CD4-positive, alpha-beta T cell (primary cell): ENCODE measurements at regions not wholly inside any gene's neighbourhood (a gene's known extent, or its start where the extent isn't known, plus 50 kb on each side); places are given as distances from the start of the nearest gene placed in this dataset.

Experiments used
- ATAC-seq: fragments of 200-7000 bp; cut with Tn5 transposase; one replicate; pipeline ENCODE4 v1.10.0; 2022; ENCODE audit warnings: mild to moderate bottlenecking; ENCODE audit not compliant: poor library complexity
- CTCF ChIA-PET: fragments of 350-600 bp; sonication (Branson Sonifier 250); formaldehyde crosslinking; loops from one replicate; lab custom pipeline; 2021; ENCODE audit warnings: antibody characterized with exemption, inconsistent platforms; lab: Charles Lee
- POLR2A ChIA-PET: fragments of 350-600 bp; sonication (Branson Sonifier 250); formaldehyde crosslinking; loops from one replicate; lab custom pipeline; 2021; ENCODE audit warnings: antibody characterized with exemption, inconsistent platforms; lab: Charles Lee
- DNase-seq, 14 experiments: peaks; one replicate each; pipeline ENCODE4 v3.0.0-alpha.2; 2013 to 2020; ENCODE audit warnings: mixed read lengths in 2 of 14
- H3K27ac ChIP-seq, 2 donors: one replicate each; pipeline versions ENCODE4 v1.5.1 to v1.7.0; 2013; ENCODE audit warnings: low read length in 2 of 2, low read depth in 1 of 2, mild to moderate bottlenecking in 1 of 2
- H3K27me3 ChIP-seq, 2 experiments: 1 replicate in 1 of 2; 2 replicates in 1 of 2; pipeline versions ENCODE4 v1.6.1 to v1.7.0; 2013; ENCODE audit warnings: low read length in 2 of 2, control low read depth in 1 of 2, mild to moderate bottlenecking in 1 of 2, moderate library complexity in 1 of 2; ENCODE audit not compliant: insufficient read depth in 2 of 2, control insufficient read depth in 1 of 2
- H3K36me3 ChIP-seq: one replicate; pipeline ENCODE4 v1.6.1; 2013; ENCODE audit warnings: low read length, control low read depth; ENCODE audit not compliant: insufficient read depth
- H3K4me1 ChIP-seq: one replicate; pipeline ENCODE4 v1.6.1; 2013; ENCODE audit warnings: low read length, control low read depth; ENCODE audit not compliant: insufficient read depth
- H3K4me3 ChIP-seq: one replicate; pipeline ENCODE4 v1.5.1; 2013; ENCODE audit warnings: mild to moderate bottlenecking, low read length, moderate library complexity
- H3K9me3 ChIP-seq, 2 experiments: 1 replicate in 1 of 2; 2 replicates in 1 of 2; pipeline versions ENCODE4 v1.6.1 to v1.7.0; 2013; ENCODE audit warnings: low read length in 2 of 2, mild to moderate bottlenecking in 2 of 2, control low read depth in 1 of 2, moderate library complexity in 1 of 2; ENCODE audit not compliant: control insufficient read depth in 1 of 2, insufficient read depth in 1 of 2
- H3K27ac Mint-ChIP-seq: one replicate; pipeline ENCODE4 v1.8.0; 2020; ENCODE audit warnings: mixed read lengths
- H3K27me3 Mint-ChIP-seq: one replicate; pipeline ENCODE4 v1.8.0; 2021; ENCODE audit warnings: mixed read lengths
- H3K36me3 Mint-ChIP-seq: one replicate; pipeline ENCODE4 v1.8.0; 2021; ENCODE audit warnings: low read depth, mixed read lengths
- H3K4me1 Mint-ChIP-seq: one replicate; pipeline ENCODE4 v1.8.0; 2021; ENCODE audit warnings: low read depth, mixed read lengths
- H3K4me3 Mint-ChIP-seq: one replicate; pipeline ENCODE4 v1.8.0; 2020; ENCODE audit warnings: mild to moderate bottlenecking, mixed read lengths
- H3K9me3 Mint-ChIP-seq: one replicate; pipeline ENCODE4 v1.8.0; 2020; ENCODE audit warnings: mixed read lengths
- CTCF ChIP-seq: fragments of 200-600 bp; IDR thresholded peaks from one replicate; pipeline ENCODE4 v1.8.0; 2022; ENCODE audit warnings: antibody characterized with exemption, mild to moderate bottlenecking
- intact Hi-C, 2 experiments: fragments of 100-400 bp; cut with DNase I in 1 of 2; cut with micrococcal nuclease in 1 of 2; formaldehyde crosslinking; loops; one replicate each; pipeline versions ENCODE4 v1.15.1 to v1.9.0; 2023 to 2025; cut with DNase I, micrococcal nuclease

GRCh38 chr21:27653481-27653880 is 686.6 kb upstream of the ADAMTS5 start:
- no peaks in the 10 kb centered on the region for H3K36me3 Mint-ChIP-seq
- H3K9me3 ChIP-seq = peaks cover 0 to 3% of the 10 kb centered on the region in 2 experiments
- H3K4me3 ChIP-seq = no peak overlapping the region
- TF ChIP-seq CTCF = no peak
- ATAC-seq = no peak
- H3K4me3 Mint-ChIP-seq = no peak overlapping the region
- POLR2A ChIA-PET = no interaction called here
- no peak overlapping the region for H3K27ac ChIP-seq
- no peaks in the 10 kb centered on the region for H3K4me1 Mint-ChIP-seq
- intact Hi-C loops = no loop called here
- H3K4me1 ChIP-seq = no peaks in the 10 kb centered on the region
- H3K9me3 Mint-ChIP-seq = peaks cover 3% of the 10 kb centered on the region
- DNase-seq = no peak
- CTCF ChIA-PET = no interaction called here
- H3K27me3 ChIP-seq = no peaks in the 10 kb centered on the region
- H3K27ac Mint-ChIP-seq = no peak overlapping the region
- no peaks in the 10 kb centered on the region for H3K27me3 Mint-ChIP-seq
- no peaks in the 10 kb centered on the region for H3K36me3 ChIP-seq

GRCh38 chr21:27649762-27650161 is 682.9 kb upstream of the ADAMTS5 start:
- TF ChIP-seq CTCF = no peak
- intact Hi-C loops = no loop called here
- no peaks in the 10 kb centered on the region for H3K9me3 ChIP-seq
- POLR2A ChIA-PET = no interaction called here
- CTCF ChIA-PET = no interaction called here
- Mint-ChIP-seq H3K4me3 (no peak overlapping the region), H3K27ac (no peak overlapping the region), H3K9me3 (peaks cover 3% of the 10 kb centered on the region), H3K4me1 (no peaks in the 10 kb centered on the region), H3K36me3 (no peaks in the 10 kb centered on the region), H3K27me3 (no peaks in the 10 kb centered on the region)
- H3K27ac ChIP-seq = no peak overlapping the region
- H3K4me1 ChIP-seq = no peaks in the 10 kb centered on the region
- no peaks in the 10 kb centered on the region for H3K36me3 ChIP-seq
- H3K4me3 ChIP-seq = no peak overlapping the region
- no peak for ATAC-seq
- no peaks in the 10 kb centered on the region for H3K27me3 ChIP-seq
- no peak for DNase-seq

GRCh38 chr21:27649323-27649722 is 682.4 kb upstream of the ADAMTS5 start:
- Histone ChIP-seq H3K9me3 (no peaks in the 10 kb centered on the region), H3K4me1 (no peaks in the 10 kb centered on the region), H3K4me3 (no peak overlapping the region), H3K27me3 (no peaks in the 10 kb centered on the region), H3K27ac (no peak overlapping the region), H3K36me3 (no peaks in the 10 kb centered on the region)
- no peak for TF ChIP-seq CTCF
- Mint-ChIP-seq H3K27me3 (no peaks in the 10 kb centered on the region), H3K4me3 (no peak overlapping the region), H3K27ac (no peak overlapping the region), H3K36me3 (no peaks in the 10 kb centered on the region), H3K4me1 (no peaks in the 10 kb centered on the region), H3K9me3 (peaks cover 3% of the 10 kb centered on the region)
- DNase-seq (no peak), ATAC-seq (no peak)
- intact Hi-C loops = no loop called here
- ChIA-PET POLR2A (no interaction called here), CTCF (no interaction called here)
